ENCODE measurements at regions not wholly inside any gene's neighbourhood (a gene's known extent, or its start where the extent isn't known, plus 50 kb on each side); places are given as distances from the start of the nearest gene placed in this dataset.

- H3K9me3 ChIP-seq (replicated peaks): no peaks in the 10 kb centered on the region
- no peak overlapping the region for H3K4me3 ChIP-seq
- H3K27me3 ChIP-seq (replicated peaks): no peaks in the 10 kb centered on the region
- DNase-seq (ENCODE audit: low read depth in 1 of 2, low spot score in 2 of 2): no peak
- no peaks in the 10 kb centered on the region for H3K36me3 ChIP-seq
- H3K4me1 ChIP-seq (replicated peaks): no peaks in the 10 kb centered on the region
- H3K27ac ChIP-seq: no peak overlapping the region
These were observed 275.9 kb downstream of the FAM43A start for GRCh38 chr3:194961571-194961970.

DNA sequence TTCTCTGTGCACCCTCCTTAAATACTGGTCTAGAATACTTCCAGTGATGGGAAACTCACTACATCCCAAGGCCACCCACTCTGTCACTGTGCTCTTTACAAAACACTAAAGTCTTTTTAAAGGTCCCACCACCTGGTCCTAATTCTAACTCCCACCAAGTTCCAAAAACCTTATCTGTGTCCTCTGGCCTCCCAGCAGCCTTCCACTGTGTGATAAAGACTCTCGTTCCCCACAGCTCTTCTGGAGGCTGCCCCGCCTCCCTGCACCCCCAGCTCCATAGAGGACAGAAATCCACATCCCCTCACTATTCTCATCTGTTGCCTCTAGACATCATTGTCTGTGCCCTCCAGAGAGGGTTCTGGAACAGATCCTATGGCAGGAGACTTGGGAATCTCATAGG lies 276.4 kb downstream of the FAM43A start:
- H3K27me3 ChIP-seq (replicated peaks): no peaks in the 10 kb centered on the region
- no peak overlapping the region for H3K4me3 ChIP-seq
- no peaks in the 10 kb centered on the region for H3K9me3 ChIP-seq (replicated peaks)
- no peak for DNase-seq (ENCODE audit: low read depth in 1 of 2, low spot score in 2 of 2)
- no peak overlapping the region for H3K27ac ChIP-seq
- H3K4me1 ChIP-seq (replicated peaks): no peaks in the 10 kb centered on the region
- no peaks in the 10 kb centered on the region for H3K36me3 ChIP-seq

DNA sequence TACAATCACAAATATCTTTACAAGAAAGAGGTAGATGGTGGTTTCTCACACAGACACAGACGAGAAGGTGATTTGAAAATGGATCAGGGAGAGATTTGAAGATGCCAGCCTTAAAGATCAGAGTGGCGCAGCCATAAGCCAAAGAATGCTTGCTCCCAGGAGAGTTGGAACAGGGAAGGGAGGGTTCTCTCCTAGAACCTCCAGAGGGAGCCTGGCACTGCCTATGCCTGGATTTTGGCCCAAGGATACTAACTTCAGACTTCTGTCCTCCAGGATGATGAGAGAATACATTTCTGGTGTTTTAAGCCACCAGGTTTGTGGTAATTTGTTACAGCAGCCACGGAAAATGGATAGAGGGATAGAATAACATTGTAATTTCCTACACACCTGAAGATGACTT lies 279.1 kb downstream of the FAM43A start:
- Histone ChIP-seq H3K9me3 (replicated peaks) (no peaks in the 10 kb centered on the region), H3K36me3 (no peaks in the 10 kb centered on the region), H3K27ac (no peak overlapping the region), H3K4me3 (no peak overlapping the region), H3K27me3 (replicated peaks) (no peaks in the 10 kb centered on the region), H3K4me1 (replicated peaks) (no peaks in the 10 kb centered on the region)
- no peak for DNase-seq (ENCODE audit: low read depth in 1 of 2, low spot score in 2 of 2)

- H3K27ac ChIP-seq: no peak overlapping the region
- no peaks in the 10 kb centered on the region for H3K4me1 ChIP-seq (replicated peaks)
- no peak overlapping the region for H3K4me3 ChIP-seq
- DNase-seq (ENCODE audit: low read depth in 1 of 2, low spot score in 2 of 2): no peak
- H3K9me3 ChIP-seq (replicated peaks): no peaks in the 10 kb centered on the region
- no peaks in the 10 kb centered on the region for H3K36me3 ChIP-seq
- H3K27me3 ChIP-seq (replicated peaks): no peaks in the 10 kb centered on the region
These were observed 281.8 kb downstream of the FAM43A start for GRCh38 chr3:194967151-194968117.

DNA sequence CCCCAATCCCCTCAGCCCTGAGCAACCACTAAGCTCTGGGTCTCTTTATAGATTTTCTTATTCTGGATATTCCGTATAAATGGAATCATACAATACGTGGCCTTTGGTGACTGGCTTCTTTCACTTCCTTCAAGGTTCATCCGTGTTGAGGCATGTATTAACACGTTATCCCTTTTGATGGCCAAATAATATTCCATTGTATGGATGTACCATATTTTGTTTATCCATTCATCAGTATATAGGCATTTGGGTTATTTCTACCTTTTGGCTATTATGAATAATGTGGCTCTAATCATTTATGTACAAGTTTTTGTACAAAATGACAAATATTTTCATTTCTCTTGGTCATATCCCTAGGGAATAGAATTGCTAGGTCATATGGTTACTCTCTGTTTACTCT lies 284.4 kb downstream of the FAM43A start:
- Histone ChIP-seq H3K4me3 (no peak overlapping the region), H3K9me3 (replicated peaks) (no peaks in the 10 kb centered on the region), H3K4me1 (replicated peaks) (no peaks in the 10 kb centered on the region), H3K27ac (no peak overlapping the region), H3K27me3 (replicated peaks) (no peaks in the 10 kb centered on the region), H3K36me3 (no peaks in the 10 kb centered on the region)
- DNase-seq (ENCODE audit: low read depth in 1 of 2, low spot score in 2 of 2): no peak

- no peak overlapping the region for H3K27ac ChIP-seq
- no peaks in the 10 kb centered on the region for H3K9me3 ChIP-seq (replicated peaks)
- no peaks in the 10 kb centered on the region for H3K4me1 ChIP-seq (replicated peaks)
- no peaks in the 10 kb centered on the region for H3K27me3 ChIP-seq (replicated peaks)
- DNase-seq (ENCODE audit: low read depth in 1 of 2, low spot score in 2 of 2): no peak
- H3K36me3 ChIP-seq: no peaks in the 10 kb centered on the region
- no peak overlapping the region for H3K4me3 ChIP-seq
These were observed 285.3 kb downstream of the FAM43A start for GRCh38 chr3:194971009-194971408.

DNA sequence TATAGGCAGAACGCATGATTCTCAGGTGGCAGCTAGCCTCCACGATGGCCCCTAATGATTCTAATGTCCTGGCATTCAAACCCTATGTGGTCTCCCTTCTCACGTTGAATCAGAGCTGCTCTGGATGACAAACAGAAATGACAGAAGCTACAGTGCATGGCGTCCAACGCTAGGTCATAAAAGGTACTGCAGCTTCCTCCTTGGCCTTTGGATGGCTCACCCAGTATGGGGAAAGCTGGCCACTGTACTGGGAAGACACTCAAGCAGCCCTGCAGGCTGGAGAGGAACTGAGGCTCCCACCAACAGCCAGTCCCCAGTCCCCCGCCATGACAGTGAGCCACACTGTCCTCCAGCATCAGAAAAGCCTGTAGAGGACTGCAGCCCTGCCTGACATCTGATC lies 286.3 kb downstream of the FAM43A start:
- DNase-seq (ENCODE audit: low read depth in 1 of 2, low spot score in 2 of 2): no peak
- Histone ChIP-seq H3K4me3 (no peak overlapping the region), H3K36me3 (no peaks in the 10 kb centered on the region), H3K27ac (no peak overlapping the region), H3K27me3 (replicated peaks) (no peaks in the 10 kb centered on the region), H3K9me3 (replicated peaks) (no peaks in the 10 kb centered on the region), H3K4me1 (replicated peaks) (peaks cover 5% of the 10 kb centered on the region)

DNA sequence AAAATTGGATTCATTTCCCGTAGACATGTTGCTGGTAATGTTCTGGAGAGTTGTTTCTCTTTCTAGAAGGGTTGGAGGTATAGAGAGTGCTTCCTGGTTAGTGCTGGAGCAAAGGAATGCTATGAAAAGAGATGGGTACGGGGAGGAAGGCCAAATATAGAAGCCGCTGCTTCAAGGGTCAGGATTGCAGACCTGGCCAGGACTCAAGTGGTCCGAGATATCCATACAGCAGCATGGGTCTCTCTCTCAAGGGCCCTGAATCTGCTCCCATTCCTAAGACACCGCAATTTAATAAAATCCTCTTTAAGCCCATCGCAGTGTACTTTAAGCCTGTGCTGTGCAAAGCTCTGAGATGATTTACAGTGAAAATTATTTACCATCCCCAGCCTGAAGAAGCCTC lies 287.0 kb downstream of the FAM43A start:
- H3K4me3 ChIP-seq: no peak overlapping the region
- no peaks in the 10 kb centered on the region for H3K9me3 ChIP-seq (replicated peaks)
- H3K27ac ChIP-seq: no peak overlapping the region
- H3K36me3 ChIP-seq: no peaks in the 10 kb centered on the region
- no peak for DNase-seq (ENCODE audit: low read depth in 1 of 2, low spot score in 2 of 2)
- peaks cover 10% of the 10 kb centered on the region for H3K4me1 ChIP-seq (replicated peaks)
- no peaks in the 10 kb centered on the region for H3K27me3 ChIP-seq (replicated peaks)

DNA sequence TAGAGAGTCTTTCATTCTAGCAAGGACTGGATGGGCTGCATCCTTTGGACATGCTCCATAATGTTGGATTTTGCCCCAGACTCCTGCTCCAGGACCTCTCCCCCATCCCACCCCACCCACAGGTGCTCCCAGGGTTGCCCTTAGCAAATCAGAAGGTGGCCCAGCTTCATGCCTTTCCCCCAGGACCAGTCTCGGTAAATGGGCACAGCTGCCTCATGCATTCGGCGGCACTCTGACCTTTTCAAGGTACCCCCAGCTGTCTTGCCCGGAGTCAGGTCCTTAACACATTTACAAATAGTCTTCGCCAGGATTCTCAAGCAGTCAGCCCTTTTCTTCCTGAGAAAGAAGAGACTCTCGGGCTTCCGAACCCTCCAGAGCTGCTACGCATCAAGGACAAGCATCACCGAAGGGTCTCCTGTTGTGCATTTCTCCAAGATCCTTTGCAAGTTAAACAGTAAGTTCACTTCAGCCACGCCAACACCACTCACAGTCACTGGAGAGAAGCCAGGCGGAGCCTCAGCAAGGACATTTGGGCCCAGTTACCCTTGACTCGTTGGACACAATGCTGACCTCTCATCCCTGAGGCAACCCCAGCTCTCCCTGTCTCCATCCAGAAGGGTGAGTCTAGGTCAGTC lies 287.8 kb downstream of the FAM43A start:
- Histone ChIP-seq H3K36me3 (no peaks in the 10 kb centered on the region), H3K27ac (no peak overlapping the region), H3K27me3 (replicated peaks) (no peaks in the 10 kb centered on the region), H3K4me1 (replicated peaks) (peaks cover 10% of the 10 kb centered on the region), H3K4me3 (no peak overlapping the region), H3K9me3 (replicated peaks) (no peaks in the 10 kb centered on the region)
- no peak for DNase-seq (ENCODE audit: low read depth in 1 of 2, low spot score in 2 of 2)

GRCh38 chr3:194974468-194975135 lies 288.9 kb downstream of the FAM43A start:
- DNase-seq (ENCODE audit: low read depth in 1 of 2, low spot score in 2 of 2): no peak
- Histone ChIP-seq H3K9me3 (replicated peaks) (no peaks in the 10 kb centered on the region), H3K4me1 (replicated peaks) (peaks cover 10% of the 10 kb centered on the region), H3K27ac (no peak overlapping the region), H3K4me3 (no peak overlapping the region), H3K36me3 (no peaks in the 10 kb centered on the region), H3K27me3 (replicated peaks) (no peaks in the 10 kb centered on the region)

GRCh38 chr3:194976049-194976451 lies 290.4 kb downstream of the FAM43A start:
- DNase-seq (ENCODE audit: low read depth in 1 of 2, low spot score in 2 of 2): peak in 1 of 2 experiments; percentile 13
- Histone ChIP-seq H3K4me1 (replicated peaks) (peaks cover 10% of the 10 kb centered on the region), H3K27ac (no peak overlapping the region), H3K27me3 (replicated peaks) (0 out of 2 replicates have a peak, but pooled peaks cover under 1% of the 10 kb centered on the region), H3K9me3 (replicated peaks) (no peaks in the 10 kb centered on the region), H3K4me3 (no peak overlapping the region), H3K36me3 (no peaks in the 10 kb centered on the region)

DNA sequence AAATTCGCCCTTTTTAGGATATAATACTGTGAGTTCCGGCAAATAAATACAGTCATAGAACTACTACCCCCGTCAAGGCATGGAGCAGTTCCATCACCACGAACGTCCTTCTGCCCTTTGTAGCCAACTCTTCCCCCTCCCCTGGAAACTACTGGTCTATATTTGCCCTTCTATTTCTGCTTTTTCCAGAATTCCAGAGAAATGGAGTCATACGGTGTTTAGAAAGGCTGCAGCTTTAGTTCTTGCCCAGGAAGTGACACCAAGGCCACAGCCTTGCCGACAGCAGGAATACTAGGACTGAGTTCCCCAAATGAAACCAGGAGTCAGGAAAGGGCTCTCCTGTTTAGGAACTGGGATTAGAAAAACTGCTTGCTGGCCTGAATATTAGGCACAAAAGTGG lies 291.2 kb downstream of the FAM43A start:
- Histone ChIP-seq H3K36me3 (no peaks in the 10 kb centered on the region), H3K4me3 (no peak overlapping the region), H3K27ac (no peak overlapping the region), H3K9me3 (replicated peaks) (no peaks in the 10 kb centered on the region), H3K4me1 (replicated peaks) (peaks cover 10% of the 10 kb centered on the region), H3K27me3 (replicated peaks) (0 out of 2 replicates have a peak, but pooled peaks cover 3% of the 10 kb centered on the region)
- DNase-seq (ENCODE audit: low read depth in 1 of 2, low spot score in 2 of 2): peak in 1 of 2 experiments; percentile 9

DNA sequence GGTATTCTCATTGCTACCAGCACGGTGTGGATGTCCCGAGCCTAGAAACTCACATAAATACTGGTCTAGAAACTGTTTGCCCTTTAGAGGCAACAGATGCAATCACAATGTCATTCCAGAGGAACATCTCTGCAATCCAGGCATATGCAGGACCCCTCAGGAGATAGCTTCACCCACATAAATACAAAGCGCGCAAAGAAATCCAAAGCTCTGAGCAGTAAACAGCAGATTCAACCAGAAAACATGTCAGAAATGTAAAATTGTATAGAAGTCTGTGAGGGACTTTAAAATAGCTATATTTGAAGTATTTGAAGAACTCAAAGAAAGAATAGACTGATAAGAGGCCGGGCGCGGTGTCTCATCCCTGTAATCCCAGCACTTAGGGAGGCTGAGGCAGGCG lies 291.7 kb downstream of the FAM43A start:
- H3K27ac ChIP-seq: no peak overlapping the region
- no peak overlapping the region for H3K4me3 ChIP-seq
- no peaks in the 10 kb centered on the region for H3K9me3 ChIP-seq (replicated peaks)
- no peaks in the 10 kb centered on the region for H3K36me3 ChIP-seq
- peak in 1 of 2 experiments; percentile 25 for DNase-seq (ENCODE audit: low read depth in 1 of 2, low spot score in 2 of 2)
- H3K27me3 ChIP-seq (replicated peaks): 0 out of 2 replicates have a peak, but pooled peaks cover 3% of the 10 kb centered on the region
- H3K4me1 ChIP-seq (replicated peaks): peaks cover 10% of the 10 kb centered on the region

GRCh38 chr3:194979173-194979572 lies 291.8 kb downstream of the XXYLT1 start:
- 0 out of 2 replicates have a peak, but pooled peaks cover 3% of the 10 kb centered on the region for H3K27me3 ChIP-seq (replicated peaks)
- peak in 1 of 2 experiments; percentile 16 for DNase-seq (ENCODE audit: low read depth in 1 of 2, low spot score in 2 of 2)
- H3K4me1 ChIP-seq (replicated peaks): peaks cover 10% of the 10 kb centered on the region
- no peak overlapping the region for H3K27ac ChIP-seq
- H3K4me3 ChIP-seq: no peak overlapping the region
- no peaks in the 10 kb centered on the region for H3K9me3 ChIP-seq (replicated peaks)
- no peaks in the 10 kb centered on the region for H3K36me3 ChIP-seq

All from SJSA1 (cell line).